ENCODE measurements at regions not wholly inside any gene's neighbourhood (a gene's known extent, or its start where the extent isn't known, plus 50 kb on each side); places are given as distances from the start of the nearest gene placed in this dataset.

DNA sequence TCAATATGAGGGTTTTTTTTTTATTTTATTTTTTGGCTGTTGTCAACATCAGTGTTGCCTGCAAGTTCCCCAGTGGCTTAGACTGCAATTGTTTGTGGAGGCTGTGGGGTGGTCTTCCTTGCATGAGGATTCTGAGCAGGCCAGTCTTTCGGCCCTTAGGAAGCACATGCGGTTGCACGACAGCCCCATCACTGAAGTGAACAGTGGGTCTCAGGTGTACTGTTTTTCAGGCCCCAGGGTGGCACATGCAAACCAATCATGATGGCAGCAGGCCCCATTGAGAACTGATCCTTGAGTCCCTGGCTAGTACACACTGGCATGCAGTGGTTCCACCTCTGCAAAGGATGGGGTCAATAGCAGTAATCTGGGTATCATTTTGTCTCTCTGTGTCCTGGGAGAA is 768.7 kb downstream of the EPHA3 start:
- no peak for DNase-seq (ENCODE audit: low spot score, unreplicated experiment)
- Mint-ChIP-seq H3K4me3 (ENCODE audit: low read depth) (no peak overlapping the region), H3K27ac (no peak overlapping the region), H3K27me3 (no peaks in the 10 kb centered on the region), H3K4me1 (ENCODE audit: low read depth) (no peaks in the 10 kb centered on the region), H3K9me3 (ENCODE audit: low read depth) (no peaks in the 10 kb centered on the region), H3K36me3 (ENCODE audit: insufficient read depth) (no peaks in the 10 kb centered on the region)
- TF ChIP-seq, protein P1, sequence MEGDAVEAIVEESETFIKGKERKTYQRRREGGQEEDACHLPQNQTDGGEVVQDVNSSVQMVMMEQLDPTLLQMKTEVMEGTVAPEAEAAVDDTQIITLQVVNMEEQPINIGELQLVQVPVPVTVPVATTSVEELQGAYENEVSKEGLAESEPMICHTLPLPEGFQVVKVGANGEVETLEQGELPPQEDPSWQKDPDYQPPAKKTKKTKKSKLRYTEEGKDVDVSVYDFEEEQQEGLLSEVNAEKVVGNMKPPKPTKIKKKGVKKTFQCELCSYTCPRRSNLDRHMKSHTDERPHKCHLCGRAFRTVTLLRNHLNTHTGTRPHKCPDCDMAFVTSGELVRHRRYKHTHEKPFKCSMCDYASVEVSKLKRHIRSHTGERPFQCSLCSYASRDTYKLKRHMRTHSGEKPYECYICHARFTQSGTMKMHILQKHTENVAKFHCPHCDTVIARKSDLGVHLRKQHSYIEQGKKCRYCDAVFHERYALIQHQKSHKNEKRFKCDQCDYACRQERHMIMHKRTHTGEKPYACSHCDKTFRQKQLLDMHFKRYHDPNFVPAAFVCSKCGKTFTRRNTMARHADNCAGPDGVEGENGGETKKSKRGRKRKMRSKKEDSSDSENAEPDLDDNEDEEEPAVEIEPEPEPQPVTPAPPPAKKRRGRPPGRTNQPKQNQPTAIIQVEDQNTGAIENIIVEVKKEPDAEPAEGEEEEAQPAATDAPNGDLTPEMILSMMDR (IDR thresholded peaks at IDR 0.05; ENCODE audit: unreplicated experiment), result no peak

DNA sequence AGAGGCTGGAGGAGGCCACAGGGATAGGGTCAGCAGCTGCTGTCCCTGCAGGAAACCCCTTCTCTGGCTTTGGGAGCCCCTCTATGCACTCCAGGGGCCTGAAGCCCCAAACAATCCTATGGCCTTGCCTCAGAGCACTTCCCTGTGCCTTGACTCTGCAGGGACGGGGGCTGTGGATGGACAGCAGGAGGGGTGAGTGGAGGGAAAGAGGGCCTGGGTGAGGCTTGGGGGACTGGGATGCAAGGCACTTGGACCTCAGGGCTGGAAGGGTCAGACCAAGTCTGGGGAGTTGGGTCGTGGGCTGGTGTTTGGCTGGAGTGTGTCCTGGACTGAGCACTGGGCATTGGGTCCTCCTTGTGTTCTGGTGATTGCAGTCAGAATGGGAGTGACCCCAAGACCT is 769.8 kb downstream of the EPHA3 start:
- no peaks in the 10 kb centered on the region for H3K4me1 Mint-ChIP-seq (ENCODE audit: low read depth)
- H3K27ac Mint-ChIP-seq, result no peak overlapping the region

DNA sequence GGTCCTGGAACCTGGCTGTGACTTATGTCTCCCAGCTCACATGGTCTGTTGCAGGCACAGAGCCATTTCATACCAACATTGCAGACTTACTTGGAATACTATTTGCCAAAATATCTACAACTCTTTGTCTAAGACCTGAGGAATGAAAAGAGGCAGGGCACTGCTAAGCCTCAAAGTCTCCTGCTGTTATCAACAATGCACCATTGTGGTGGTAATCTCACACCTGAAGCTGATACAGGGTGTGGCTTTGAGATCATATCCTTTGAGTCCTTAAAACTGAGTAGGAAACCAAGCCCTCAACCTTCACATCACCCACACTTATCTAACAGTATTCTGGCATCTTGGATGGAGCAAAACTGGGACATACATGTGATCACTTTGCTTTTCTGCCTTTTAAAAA is 782.0 kb downstream of the EPHA3 start:
- Mint-ChIP-seq H3K4me3 (ENCODE audit: low read depth) (no peak overlapping the region), H3K9me3 (ENCODE audit: low read depth) (peaks cover 7% of the 10 kb centered on the region), H3K27ac (no peak overlapping the region), H3K4me1 (ENCODE audit: low read depth) (no peaks in the 10 kb centered on the region), H3K36me3 (ENCODE audit: insufficient read depth) (no peaks in the 10 kb centered on the region), H3K27me3 (no peaks in the 10 kb centered on the region)
- DNase-seq (ENCODE audit: low spot score, unreplicated experiment), result no peak
- TF ChIP-seq, protein P1 (IDR thresholded peaks at IDR 0.05; ENCODE audit: unreplicated experiment), result no peak

More for the DNA sequence above, 769.8 kb downstream of the EPHA3 start:
- no peak for DNase-seq (ENCODE audit: low spot score, unreplicated experiment)
- no peak overlapping the region for H3K4me3 Mint-ChIP-seq (ENCODE audit: low read depth)
- TF ChIP-seq, protein P1 (IDR thresholded peaks at IDR 0.05; ENCODE audit: unreplicated experiment), result no peak
- H3K36me3 Mint-ChIP-seq (ENCODE audit: insufficient read depth), result no peaks in the 10 kb centered on the region
- no peaks in the 10 kb centered on the region for H3K9me3 Mint-ChIP-seq (ENCODE audit: low read depth)
- H3K27me3 Mint-ChIP-seq, result no peaks in the 10 kb centered on the region

DNA sequence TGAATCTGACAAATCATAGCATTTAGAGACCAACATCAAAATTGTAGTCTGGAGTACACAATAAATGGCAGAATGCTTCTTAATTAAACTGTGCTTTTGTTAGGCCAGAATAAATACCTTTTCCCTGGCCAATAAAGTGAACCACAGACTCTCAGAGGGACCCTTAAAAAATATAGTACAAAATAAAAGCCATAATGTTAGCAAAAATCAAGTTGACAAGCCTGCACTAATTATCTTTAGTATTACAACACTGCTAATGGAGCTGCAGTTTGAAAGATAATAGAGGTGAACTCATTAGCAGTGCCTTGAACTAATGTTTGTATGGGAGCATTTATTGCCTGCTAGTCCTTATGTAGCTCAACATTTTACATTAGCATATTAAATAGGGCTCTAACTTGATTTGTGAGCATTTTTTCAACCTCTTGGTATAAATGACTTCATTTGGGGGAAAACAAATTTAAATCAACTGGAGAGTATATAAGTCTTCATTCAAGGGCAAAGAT is 801.3 kb downstream of the EPHA3 start:
- Mint-ChIP-seq H3K4me3 (ENCODE audit: low read depth) (no peak overlapping the region), H3K27me3 (no peaks in the 10 kb centered on the region)
- TF ChIP-seq, protein P1 (IDR thresholded peaks at IDR 0.05; ENCODE audit: unreplicated experiment), result no peak

DNA sequence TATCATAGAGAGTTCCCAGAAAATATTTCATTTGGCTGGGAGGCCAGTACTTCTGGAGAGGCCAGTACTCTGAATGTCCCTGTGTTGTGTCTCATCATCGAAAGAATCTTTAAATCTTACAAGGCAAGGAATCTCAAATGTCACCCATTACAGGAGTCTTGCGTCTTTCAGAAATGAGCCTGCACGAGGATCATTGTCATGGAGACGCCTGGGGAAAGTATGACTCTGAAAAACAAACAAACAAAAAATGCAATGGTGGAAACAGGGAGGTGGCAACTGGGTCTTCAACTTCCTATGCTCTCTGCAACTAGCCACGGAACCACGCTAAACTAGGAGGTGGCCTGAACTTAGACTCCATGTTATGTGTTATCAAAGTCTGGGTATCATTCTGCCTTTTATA is 804.6 kb downstream of the EPHA3 start:
- no peak overlapping the region for H3K4me3 Mint-ChIP-seq (ENCODE audit: low read depth)
- no peaks in the 10 kb centered on the region for H3K36me3 Mint-ChIP-seq (ENCODE audit: insufficient read depth)
- peaks cover 9% of the 10 kb centered on the region for H3K9me3 Mint-ChIP-seq (ENCODE audit: low read depth)
- no peaks in the 10 kb centered on the region for H3K4me1 Mint-ChIP-seq (ENCODE audit: low read depth)
- TF ChIP-seq, protein P1 (IDR thresholded peaks at IDR 0.05; ENCODE audit: unreplicated experiment), result no peak
- no peaks in the 10 kb centered on the region for H3K27me3 Mint-ChIP-seq
- H3K27ac Mint-ChIP-seq, result no peak overlapping the region
- DNase-seq (ENCODE audit: low spot score, unreplicated experiment), result no peak

More for the DNA sequence above, 801.3 kb downstream of the EPHA3 start:
- Mint-ChIP-seq H3K27ac (no peak overlapping the region), H3K4me1 (ENCODE audit: low read depth) (no peaks in the 10 kb centered on the region), H3K9me3 (ENCODE audit: low read depth) (peaks cover 15% of the 10 kb centered on the region), H3K36me3 (ENCODE audit: insufficient read depth) (no peaks in the 10 kb centered on the region)
- DNase-seq (ENCODE audit: low spot score, unreplicated experiment), result no peak
